ENCODE measurements at regions not wholly inside any gene's neighbourhood (a gene's known extent, or its start where the extent isn't known, plus 50 kb on each side); places are given as distances from the start of the nearest gene placed in this dataset.

DNA sequence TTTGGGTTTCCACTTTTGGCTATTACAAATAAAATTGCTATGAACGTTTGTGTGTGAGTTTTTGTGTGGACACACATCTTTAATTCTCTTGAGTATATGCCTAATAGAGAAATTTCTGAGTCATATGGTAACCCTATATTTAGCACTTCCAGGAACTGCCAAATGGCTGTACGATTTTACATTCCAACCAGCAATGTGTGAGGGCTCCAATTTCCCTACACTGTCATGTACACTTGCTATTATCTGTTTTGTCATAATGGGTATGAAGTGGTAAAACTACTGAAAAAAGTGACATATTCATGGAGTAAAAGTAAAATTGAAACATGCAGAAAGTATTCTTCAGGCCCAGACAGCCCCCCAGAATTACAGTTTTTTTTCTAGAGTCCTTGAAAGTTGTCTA lies 59.6 kb upstream of the ESR1 start:
- Mint-ChIP-seq H3K9me3 (peaks cover 0 to 6% of the 10 kb centered on the region in 2 donors), H3K36me3 (ENCODE audit: insufficient read depth) (no peaks in the 10 kb centered on the region), H3K27me3 (peaks cover 6% of the 10 kb centered on the region in 2 donors), H3K4me1 (ENCODE audit: low read depth in 2 of 2) (no peaks in the 10 kb centered on the region), H3K4me3 (no peak overlapping the region), H3K27ac (no peak overlapping the region)
- no peak for ATAC-seq (replicated peaks)
- DNase-seq, result no peak

- ATAC-seq (replicated peaks) (no peak), DNase-seq (no peak)
- H3K4me3 Mint-ChIP-seq, result no peak overlapping the region
- no peak overlapping the region for H3K27ac Mint-ChIP-seq
- H3K36me3 Mint-ChIP-seq (ENCODE audit: insufficient read depth), result no peaks in the 10 kb centered on the region
- H3K9me3 Mint-ChIP-seq, result peaks cover 0 to 6% of the 10 kb centered on the region in 2 donors
- H3K27me3 Mint-ChIP-seq, result no peaks in the 10 kb centered on the region
- H3K4me1 Mint-ChIP-seq (ENCODE audit: low read depth in 2 of 2), result no peaks in the 10 kb centered on the region
Observed at GRCh38 chr6:151749341-151749740, 58.1 kb upstream of the ESR1 start.

GRCh38 chr6:151753581-151753980 lies 53.9 kb upstream of the ESR1 start:
- Mint-ChIP-seq H3K4me3 (no peak overlapping the region), H3K9me3 (no peaks in the 10 kb centered on the region), H3K27ac (no peak overlapping the region), H3K4me1 (ENCODE audit: low read depth in 2 of 2) (peaks cover 5 to 6% of the 10 kb centered on the region in 2 donors), H3K27me3 (no peaks in the 10 kb centered on the region), H3K36me3 (ENCODE audit: insufficient read depth) (no peaks in the 10 kb centered on the region)
- DNase-seq (no peak), ATAC-seq (replicated peaks) (no peak)

- Mint-ChIP-seq H3K27ac (peak overlapping the region in 1 of 2 donors; percentile 36), H3K4me3 (no peak overlapping the region), H3K9me3 (no peaks in the 10 kb centered on the region), H3K4me1 (ENCODE audit: low read depth in 2 of 2) (peaks cover 5 to 6% of the 10 kb centered on the region in 2 donors), H3K27me3 (no peaks in the 10 kb centered on the region), H3K36me3 (ENCODE audit: insufficient read depth) (no peaks in the 10 kb centered on the region)
- ATAC-seq (replicated peaks) (no peak), DNase-seq (no peak)
Observed at GRCh38 chr6:151757506-151757955, 50.0 kb upstream of the ESR1 start.
